Kidney glomerular epithelial cell (primary cell): ENCODE measurements at regions not wholly inside any gene's neighbourhood (a gene's known extent, or its start where the extent isn't known, plus 50 kb on each side); places are given as distances from the start of the nearest gene placed in this dataset.

ENCODE experiments used
- DNase-seq: peaks from one replicate; lab custom pipeline; 2025; lab: John Stamatoyannopoulos, UW

DNA sequence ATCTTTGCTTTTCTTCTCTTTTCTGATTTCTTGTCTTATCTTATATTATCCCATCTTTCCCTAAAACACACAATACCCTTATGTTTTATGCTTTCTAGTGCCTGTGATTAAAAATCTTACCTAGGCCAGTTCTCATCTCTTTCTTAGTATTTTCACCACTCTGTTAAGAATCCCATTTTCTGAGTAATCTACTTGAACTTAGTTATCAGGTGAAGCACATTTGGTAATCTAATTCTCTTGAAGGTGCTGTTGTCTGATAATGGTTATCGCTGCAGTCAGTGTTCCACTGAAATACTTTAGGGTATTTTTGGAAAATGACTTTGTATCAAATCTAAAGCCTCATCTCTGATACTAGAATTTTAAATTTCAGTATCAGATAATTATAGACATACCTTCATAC is 192.5 kb upstream of the MAN1A1 start:
- DNase-seq = no peak

GRCh38 chr6:119541132-119541905 is 191.8 kb upstream of the MAN1A1 start:
- DNase-seq = peak; percentile 53

GRCh38 chr6:119540417-119540816 is 190.9 kb upstream of the MAN1A1 start:
- DNase-seq = no peak

GRCh38 chr6:119539066-119539746 is 189.6 kb upstream of the MAN1A1 start:
- no peak for DNase-seq

- no peak for DNase-seq
Measured at GRCh38 chr6:119536666-119537065, 187.1 kb upstream of the MAN1A1 start.

DNA sequence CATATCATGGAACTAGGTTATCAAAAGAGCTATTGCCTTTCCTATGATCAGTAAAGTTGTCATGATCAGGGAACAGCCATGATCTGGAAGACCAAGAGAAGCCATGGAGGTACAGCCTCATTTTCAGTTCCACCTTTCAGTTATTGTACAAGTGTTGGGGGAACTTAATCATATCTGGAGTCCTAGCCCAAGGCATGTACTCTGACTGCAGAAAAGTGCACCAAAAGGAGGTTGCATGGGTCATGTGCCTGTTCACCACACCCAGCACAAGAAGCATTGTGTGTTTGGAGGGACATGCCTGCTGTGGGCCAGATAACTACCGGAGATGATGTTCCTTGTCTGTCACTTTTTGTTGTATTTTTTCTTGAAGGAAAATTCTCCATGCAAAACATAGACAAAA is 185.8 kb upstream of the MAN1A1 start:
- DNase-seq = no peak

GRCh38 chr6:119533603-119534279 is 184.2 kb upstream of the MAN1A1 start:
- DNase-seq = no peak

DNA sequence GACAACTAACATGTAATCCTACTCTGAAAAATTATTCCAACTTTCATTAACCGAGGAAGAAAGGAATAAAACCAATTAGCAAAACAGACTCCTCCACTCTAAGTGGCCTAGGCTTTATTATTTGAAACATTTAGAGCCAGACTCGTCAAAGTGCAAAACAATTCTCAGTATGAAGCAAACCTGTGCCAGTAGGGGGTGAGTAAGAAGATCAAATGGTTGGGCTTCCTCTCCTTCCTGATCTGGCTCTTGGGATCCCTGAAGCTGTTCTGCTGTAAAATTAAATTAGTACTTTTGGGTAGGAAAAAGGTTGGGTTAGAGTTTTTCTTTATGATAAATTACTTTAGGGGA is 177.6 kb upstream of the MAN1A1 start:
- no peak for DNase-seq

DNA sequence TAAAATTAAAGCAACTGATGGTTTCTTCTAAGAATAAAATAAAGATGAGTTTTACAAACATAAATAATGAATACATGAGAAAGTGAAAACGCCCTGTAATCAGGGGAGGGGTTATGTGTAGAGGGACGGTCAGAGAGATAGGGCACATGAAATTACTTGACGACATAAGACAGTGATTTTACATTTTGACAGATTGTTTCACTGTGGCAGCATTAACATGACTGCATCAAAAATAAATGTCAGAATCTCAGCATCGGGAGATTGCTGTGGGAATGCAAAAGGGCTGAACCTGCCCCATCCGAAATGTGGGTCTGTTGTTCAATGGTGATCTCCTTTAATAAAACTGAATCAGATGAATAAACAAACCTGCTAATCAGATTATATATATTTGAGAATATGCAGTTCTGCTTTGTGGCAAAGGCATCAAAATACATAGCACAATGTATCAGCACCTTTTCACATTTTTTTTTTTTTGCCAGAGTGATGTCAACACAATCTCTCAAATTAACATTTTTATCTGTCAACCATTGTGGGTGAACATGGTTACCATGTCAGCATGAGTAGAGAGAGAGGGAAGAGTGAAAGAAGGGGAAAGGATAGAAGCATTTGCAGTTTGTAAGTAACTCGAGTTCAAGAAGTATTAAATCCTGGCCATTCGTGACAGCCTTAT is 177.1 kb upstream of the MAN1A1 start:
- no peak for DNase-seq

- no peak for DNase-seq
Measured at GRCh38 chr6:119524410-119524809, 174.8 kb upstream of the MAN1A1 start.

DNA sequence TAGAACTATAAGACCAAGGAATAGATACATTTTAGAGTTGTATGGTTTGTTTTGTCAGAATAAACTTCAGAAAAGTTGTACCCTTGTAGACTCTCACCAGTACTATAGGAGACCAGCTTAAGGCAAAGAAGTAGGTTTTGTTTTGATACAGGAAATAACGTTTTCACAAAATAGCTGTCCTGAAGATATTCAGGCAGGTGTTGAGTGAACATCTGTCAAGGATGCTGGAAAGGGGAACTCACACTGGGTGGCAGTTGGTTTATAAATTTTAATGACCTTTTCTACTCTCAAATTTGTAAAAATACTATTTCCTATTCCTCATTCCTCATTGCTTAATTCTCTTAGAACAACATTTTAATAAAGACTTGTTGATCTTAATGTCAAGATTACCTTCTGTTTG is 174.0 kb upstream of the MAN1A1 start:
- no peak for DNase-seq

DNA sequence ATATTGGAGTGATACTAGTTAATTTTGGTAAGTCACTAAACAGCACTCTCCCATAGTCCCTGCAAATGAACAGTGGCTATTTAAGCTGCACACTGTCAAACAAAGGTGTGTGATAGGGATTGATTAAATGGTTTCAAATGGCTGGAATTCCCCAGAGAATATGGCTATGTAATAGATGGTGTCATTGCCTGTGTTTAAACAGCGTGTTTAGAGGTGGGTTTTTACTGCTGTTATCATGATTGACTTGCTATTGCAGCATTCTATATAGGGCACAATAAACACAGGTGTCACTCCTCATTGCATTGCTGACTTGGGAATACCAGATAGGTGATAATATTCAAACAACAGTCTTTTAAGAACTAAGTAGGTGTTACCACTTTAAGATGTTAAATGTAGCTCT is 171.7 kb upstream of the MAN1A1 start:
- no peak for DNase-seq

GRCh38 chr6:119517428-119517827 is 167.9 kb upstream of the MAN1A1 start:
- DNase-seq = no peak

GRCh38 chr6:119514345-119514744 is 164.8 kb upstream of the MAN1A1 start:
- no peak for DNase-seq

DNA sequence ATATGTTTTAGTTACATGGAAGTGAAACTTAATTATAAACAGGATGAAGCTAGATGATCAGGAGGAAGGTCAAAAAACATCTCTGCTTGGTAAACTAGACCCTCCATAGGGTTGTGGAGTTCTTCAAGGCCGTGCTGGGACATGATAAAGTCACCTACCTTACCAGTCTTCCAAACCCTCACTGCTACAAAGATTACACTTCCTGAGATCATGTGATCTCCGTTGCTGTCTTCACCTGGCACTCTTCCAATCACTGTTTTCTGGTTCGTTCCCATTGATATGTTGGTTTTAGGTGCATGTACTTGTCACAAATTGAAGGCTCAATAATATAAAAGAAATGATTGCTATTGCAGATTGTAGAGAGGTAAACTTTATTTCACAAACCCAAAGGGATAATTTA is 161.5 kb upstream of the MAN1A1 start:
- DNase-seq = no peak

DNA sequence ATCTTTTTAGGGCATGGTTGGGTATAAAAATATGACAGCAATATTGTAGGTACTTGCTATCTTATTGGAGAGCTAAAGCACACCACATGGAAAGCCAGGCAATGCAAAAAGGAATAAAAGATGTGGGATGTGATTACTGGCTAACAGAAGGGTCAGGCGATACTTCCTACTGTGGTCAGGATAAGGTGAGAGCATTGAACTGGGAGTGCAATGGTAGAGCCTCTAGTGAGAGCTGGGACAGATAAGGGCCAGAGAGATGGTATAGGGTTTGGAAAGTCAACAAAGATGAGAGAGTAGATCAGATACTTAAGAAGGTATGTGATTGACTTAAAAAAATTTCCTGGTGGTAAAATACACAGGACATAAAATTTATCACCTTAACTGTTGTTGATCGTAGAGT is 160.7 kb upstream of the MAN1A1 start:
- no peak for DNase-seq

DNA sequence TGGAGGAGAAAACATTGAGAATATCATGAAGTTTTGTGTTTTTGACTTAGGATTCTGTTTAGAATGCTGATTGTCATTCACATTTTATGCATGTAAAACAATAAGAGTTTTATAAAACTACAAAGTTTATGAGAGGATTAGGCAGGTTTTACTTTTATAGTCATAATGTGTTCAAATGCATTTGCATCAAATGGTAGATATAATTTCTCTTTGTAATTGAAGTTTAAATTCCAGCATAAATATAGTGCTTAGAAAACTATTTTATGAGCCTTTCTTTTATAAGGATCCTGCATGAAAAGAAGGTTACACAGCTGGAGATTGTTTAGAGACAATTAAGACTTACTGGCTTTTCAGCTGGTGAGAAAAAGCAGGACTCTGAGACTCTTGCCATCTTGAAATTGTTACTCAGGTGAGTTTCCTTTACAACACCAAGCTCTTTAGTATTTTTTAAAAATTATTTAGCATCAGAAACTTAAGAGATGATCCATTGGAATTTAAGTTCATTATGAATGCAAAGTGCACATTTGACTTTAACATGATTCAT is 157.1 kb upstream of the MAN1A1 start:
- no peak for DNase-seq

- DNase-seq = no peak
Measured at GRCh38 chr6:119501798-119502483, 152.4 kb upstream of the MAN1A1 start.

DNA sequence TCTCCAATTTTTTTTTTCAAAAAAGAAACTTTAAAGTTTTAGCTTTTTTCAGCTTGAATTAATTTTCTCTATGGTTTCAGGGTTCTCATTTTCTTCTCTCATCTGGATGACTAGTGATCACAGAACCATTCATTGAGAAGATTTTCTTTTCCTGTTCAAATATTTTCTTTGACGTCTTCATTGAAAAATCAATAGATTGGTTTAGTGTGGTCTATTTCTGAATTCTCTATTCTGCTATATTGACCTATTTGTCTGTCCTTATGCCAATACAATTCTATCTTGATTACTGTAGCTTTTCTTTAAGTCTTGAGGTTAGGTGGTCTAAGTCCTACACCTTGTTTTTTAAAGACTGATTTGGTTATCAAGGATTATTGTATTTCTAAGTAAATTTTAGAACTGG is 150.2 kb upstream of the MAN1A1 start:
- DNase-seq = no peak

- no peak for DNase-seq
Measured at GRCh38 chr6:119497988-119498727, 148.6 kb upstream of the MAN1A1 start.

GRCh38 chr6:119495230-119495683 is 145.7 kb upstream of the MAN1A1 start:
- DNase-seq = no peak
